Ascending aorta (tissue), 2 donors: ENCODE measurements at regions not wholly inside any gene's neighbourhood (a gene's known extent, or its start where the extent isn't known, plus 50 kb on each side); places are given as distances from the start of the nearest gene placed in this dataset.

ENCODE experiments used
- DNase-seq, 2 donors: peaks; one replicate each; pipeline ENCODE4 v3.0.0-alpha.2; 2019; ENCODE audit warnings: low spot score in 2 of 2
- H3K27ac ChIP-seq, 2 donors: fragments of 200-600 bp; sonication (generic); one replicate each; pipeline ENCODE4 v1.5.1; 2016 to 2017; ENCODE audit warnings: mild to moderate bottlenecking in 1 of 2
- H3K27me3 ChIP-seq: fragments of 200-600 bp; sonication (generic); one replicate; pipeline ENCODE4 v1.5.1; 2017
- H3K36me3 ChIP-seq, 2 donors: fragments of 200-600 bp; sonication (generic); one replicate each; pipeline ENCODE4 v1.5.1; 2016
- H3K4me1 ChIP-seq, 2 donors: fragments of 200-600 bp; sonication (generic); one replicate each; pipeline ENCODE4 v1.5.1; 2016 to 2017; ENCODE audit warnings: mild to moderate bottlenecking in 1 of 2
- H3K4me3 ChIP-seq, 2 donors: fragments of 200-600 bp; sonication (generic); one replicate each; pipeline ENCODE4 v1.5.1; 2016 to 2017; ENCODE audit warnings: mild to moderate bottlenecking in 1 of 2
- H3K9me3 ChIP-seq, 2 donors: fragments of 200-600 bp; sonication (generic); one replicate each; pipeline ENCODE4 v1.5.1; 2016
- CTCF ChIP-seq, 3 experiments: fragments of 200-600 bp in 2 of 3; fragments of 450-650 bp in 1 of 3; sonication (generic) in 2 of 3; IDR thresholded peaks; one replicate each; pipeline ENCODE4 v1.5.1; 2016 to 2019; ENCODE audit warnings: antibody characterized with exemption in 3 of 3, mild to moderate bottlenecking in 1 of 3, moderate library complexity in 1 of 3
- intact Hi-C: fragments of 100-400 bp; cut with DNase I; formaldehyde crosslinking; loops from one replicate; pipeline ENCODE4 v1.15.1; 2023

GRCh38 chr14:101453225-101453624 lies 108.1 kb upstream of the DIO3 start:
- Histone ChIP-seq H3K27ac (no peak overlapping the region), H3K4me3 (no peak overlapping the region), H3K27me3 (peaks cover 17% of the 10 kb centered on the region), H3K9me3 (no peaks in the 10 kb centered on the region), H3K4me1 (peaks cover 0 to under 1% of the 10 kb centered on the region in 2 donors), H3K36me3 (no peaks in the 10 kb centered on the region)
- no peak for DNase-seq
- intact Hi-C loops = no loop called here
- no peak for TF ChIP-seq CTCF (IDR thresholded peaks at IDR 0.05)

- Histone ChIP-seq H3K27ac (no peak overlapping the region), H3K4me3 (no peak overlapping the region), H3K4me1 (peaks cover 0 to 7% of the 10 kb centered on the region in 2 donors), H3K27me3 (peaks cover 20% of the 10 kb centered on the region), H3K36me3 (no peaks in the 10 kb centered on the region), H3K9me3 (no peaks in the 10 kb centered on the region)
- TF ChIP-seq CTCF (IDR thresholded peaks at IDR 0.05) = no peak
- intact Hi-C loops = no loop called here
- no peak for DNase-seq
Measured at GRCh38 chr14:101454229-101454628, 107.1 kb upstream of the DIO3 start.

GRCh38 chr14:101456246-101457175 lies 104.8 kb upstream of the DIO3 start:
- H3K27ac ChIP-seq = no peak overlapping the region
- H3K27me3 ChIP-seq = peaks cover 20% of the 10 kb centered on the region
- no peak for TF ChIP-seq CTCF (IDR thresholded peaks at IDR 0.05)
- intact Hi-C loops = no loop called here
- no peaks in the 10 kb centered on the region for H3K36me3 ChIP-seq
- no peak overlapping the region for H3K4me3 ChIP-seq
- peaks cover 0 to 7% of the 10 kb centered on the region in 2 donors for H3K4me1 ChIP-seq
- no peak for DNase-seq
- no peaks in the 10 kb centered on the region for H3K9me3 ChIP-seq

GRCh38 chr14:101457301-101457935 lies 103.9 kb upstream of the DIO3 start:
- no peak for DNase-seq
- peaks cover 20% of the 10 kb centered on the region for H3K27me3 ChIP-seq

More at GRCh38 chr14:101457301-101457935, 103.9 kb upstream of the DIO3 start:
- no peak overlapping the region for H3K27ac ChIP-seq
- H3K4me3 ChIP-seq = no peak overlapping the region
- intact Hi-C loops = no loop called here
- H3K36me3 ChIP-seq = no peaks in the 10 kb centered on the region
- peaks cover 0 to 7% of the 10 kb centered on the region in 2 donors for H3K4me1 ChIP-seq
- TF ChIP-seq CTCF (IDR thresholded peaks at IDR 0.05) = no peak
- no peaks in the 10 kb centered on the region for H3K9me3 ChIP-seq
